C4-2B (cell line): ENCODE measurements at regions not wholly inside any gene's neighbourhood (a gene's known extent, or its start where the extent isn't known, plus 50 kb on each side); places are given as distances from the start of the nearest gene placed in this dataset.

Experiments used
- CTCF ChIP-seq: fragments of 450-650 bp; conservative IDR thresholded peaks from 2 replicates; pipeline ENCODE4 v1.5.1; 2017; ENCODE audit warnings: mild to moderate bottlenecking
- ZFX ChIP-seq: fragments of 450-650 bp; IDR thresholded peaks from 2 replicates; pipeline ENCODE4 v1.6.1; 2017

GRCh38 chr15:85924088-85924487, 129.4 kb upstream of the KLHL25 start:
- TF ChIP-seq CTCF (no peak), ZFX (no peak)
